ENCODE measurements at regions not wholly inside any gene's neighbourhood (a gene's known extent, or its start where the extent isn't known, plus 50 kb on each side); places are given as distances from the start of the nearest gene placed in this dataset.

- TF ChIP-seq CTCF (IDR thresholded peaks at IDR 0.05; ENCODE audit: low read length) (no peak), EZH2 (IDR thresholded peaks at IDR 0.05; ENCODE audit: borderline replicate concordance, low read length) (no peak)
Observed at GRCh38 chr7:110387689-110388088, 703.2 kb upstream of the LRRN3 start.
